Endodermal cell (in vitro differentiated cells): ENCODE measurements at regions not wholly inside any gene's neighbourhood (a gene's known extent, or its start where the extent isn't known, plus 50 kb on each side); places are given as distances from the start of the nearest gene placed in this dataset.

Experiments used
- DNase-seq: peaks from one replicate; pipeline ENCODE4 v3.0.0-alpha.2; 2017
- H3K27ac ChIP-seq: 2 replicates; pipeline ENCODE4 v1.5.1; 2013; ENCODE audit warnings: mild to moderate bottlenecking, low read depth, low read length, moderate library complexity
- H3K27me3 ChIP-seq: 2 replicates; pipeline ENCODE4 v1.6.1; 2013; ENCODE audit warnings: mild to moderate bottlenecking, low read length, moderate library complexity; ENCODE audit not compliant: insufficient read depth, control insufficient read depth, poor library complexity, severe bottlenecking
- H3K36me3 ChIP-seq: 2 replicates; pipeline ENCODE4 v1.7.0; 2013; ENCODE audit warnings: mild to moderate bottlenecking, low read length, moderate library complexity; ENCODE audit not compliant: control insufficient read depth, insufficient read depth
- H3K4me1 ChIP-seq: one replicate; pipeline ENCODE4 v1.7.0; 2013; ENCODE audit warnings: low read length; ENCODE audit not compliant: control insufficient read depth, insufficient read depth
- H3K4me3 ChIP-seq: 2 replicates; pipeline ENCODE4 v1.5.1; 2013; ENCODE audit warnings: mild to moderate bottlenecking, low read length, moderate library complexity
- H3K9ac ChIP-seq: 2 replicates; pipeline ENCODE4 v1.6.1; 2013; ENCODE audit warnings: mild to moderate bottlenecking, low read length, moderate library complexity; ENCODE audit not compliant: poor library complexity, severe bottlenecking; ENCODE audit errors: extremely low read depth
- H3K9me3 ChIP-seq: 2 replicates; pipeline ENCODE4 v1.6.1; 2013; ENCODE audit warnings: mild to moderate bottlenecking, low read length, moderate library complexity; ENCODE audit not compliant: control insufficient read depth
- H3K27ac Mint-ChIP-seq: 2 replicates; pipeline ENCODE4 v1.8.0; 2020; ENCODE audit warnings: mixed read lengths
- H3K27me3 Mint-ChIP-seq: 2 replicates; pipeline ENCODE4 v1.8.0; 2021; ENCODE audit warnings: mild to moderate bottlenecking, mixed read lengths; ENCODE audit not compliant: insufficient read depth
- H3K36me3 Mint-ChIP-seq: 2 replicates; pipeline ENCODE4 v1.8.0; 2020; ENCODE audit warnings: low read depth, mixed read lengths
- H3K4me1 Mint-ChIP-seq: 2 replicates; pipeline ENCODE4 v1.8.0; 2020; ENCODE audit warnings: mixed read lengths
- H3K4me3 Mint-ChIP-seq: 2 replicates; pipeline ENCODE4 v1.8.0; 2020; ENCODE audit warnings: mild to moderate bottlenecking, moderate library complexity, mixed read lengths
- H3K9me3 Mint-ChIP-seq: 2 replicates; pipeline ENCODE4 v1.8.0; 2020; ENCODE audit warnings: mild to moderate bottlenecking, mixed read lengths
- CTCF ChIP-seq: fragments of 200-600 bp; sonication (generic); conservative IDR thresholded peaks from 2 replicates; pipeline ENCODE4 v1.5.0; 2021; ENCODE audit warnings: antibody characterized with exemption, mild to moderate bottlenecking
- WGBS, 2 experiments: methylation state at CpG; one replicate each; pipeline versions ENCODE4 v1.1.5 to v1.1.7; 2013; ENCODE audit warnings: missing lambda C conversion rate in 2 of 2, mixed read lengths in 1 of 2; ENCODE audit not compliant: insufficient coverage in 1 of 2, insufficient read length in 1 of 2; 5-methylcytosine and 5-hydroxymethylcytosine counted together

GRCh38 chr15:24733659-24734058 is 58.1 kb downstream of the NPAP1 start:
- 77% methylated on average over 2 of the region's 2 CpGs; no CpG with 5 or more reads in 1 of the 2 experiments for WGBS, 2 experiments
- H3K27me3 Mint-ChIP-seq = no peaks in the 10 kb centered on the region

GRCh38 chr15:24734396-24734795 is 58.8 kb downstream of the NPAP1 start:
- DNase-seq = no peak
- Histone ChIP-seq H3K9me3 (peaks cover 19% of the 10 kb centered on the region), H3K27me3 (no peaks in the 10 kb centered on the region), H3K9ac (no peak overlapping the region), H3K36me3 (no peaks in the 10 kb centered on the region), H3K27ac (no peak overlapping the region), H3K4me3 (no peak overlapping the region), H3K4me1 (no peaks in the 10 kb centered on the region)
- 39 to 60% methylated on average over 1 of the region's 1 CpG for WGBS, 2 experiments
- TF ChIP-seq CTCF = no peak
- Mint-ChIP-seq H3K4me3 (no peak overlapping the region), H3K9me3 (peaks cover 40% of the 10 kb centered on the region), H3K27ac (no peak overlapping the region), H3K36me3 (no peaks in the 10 kb centered on the region), H3K27me3 (no peaks in the 10 kb centered on the region), H3K4me1 (peaks cover 6% of the 10 kb centered on the region)

More at GRCh38 chr15:24733659-24734058, 58.1 kb downstream of the NPAP1 start:
- Mint-ChIP-seq H3K36me3 (no peaks in the 10 kb centered on the region), H3K27ac (no peak overlapping the region), H3K4me1 (peaks cover 7% of the 10 kb centered on the region), H3K9me3 (peaks cover 47% of the 10 kb centered on the region), H3K4me3 (no peak overlapping the region)
- DNase-seq = no peak
- H3K36me3 ChIP-seq = no peaks in the 10 kb centered on the region
- H3K4me1 ChIP-seq = no peaks in the 10 kb centered on the region
- H3K9me3 ChIP-seq = peaks cover 19% of the 10 kb centered on the region
- no peak overlapping the region for H3K27ac ChIP-seq
- H3K4me3 ChIP-seq = no peak overlapping the region
- no peak overlapping the region for H3K9ac ChIP-seq
- TF ChIP-seq CTCF = no peak
- no peaks in the 10 kb centered on the region for H3K27me3 ChIP-seq

- Histone ChIP-seq H3K4me3 (no peak overlapping the region), H3K9ac (no peak overlapping the region), H3K27ac (no peak overlapping the region), H3K27me3 (no peaks in the 10 kb centered on the region), H3K36me3 (no peaks in the 10 kb centered on the region), H3K9me3 (peaks cover 53% of the 10 kb centered on the region), H3K4me1 (peaks cover 3% of the 10 kb centered on the region)
- H3K36me3 Mint-ChIP-seq = peaks cover 12% of the 10 kb centered on the region
- peaks cover 42% of the 10 kb centered on the region for H3K9me3 Mint-ChIP-seq
- H3K27me3 Mint-ChIP-seq = peaks cover 2% of the 10 kb centered on the region
- no peak overlapping the region for H3K4me3 Mint-ChIP-seq
- H3K4me1 Mint-ChIP-seq = peaks cover 7% of the 10 kb centered on the region
- no peak overlapping the region for H3K27ac Mint-ChIP-seq
- peak; percentile 24 for TF ChIP-seq CTCF
- DNase-seq = no peak
These were observed 69.7 kb downstream of the NPAP1 start for GRCh38 chr15:24745290-24745689.
